ENCODE measurements at regions not wholly inside any gene's neighbourhood (a gene's known extent, or its start where the extent isn't known, plus 50 kb on each side); places are given as distances from the start of the nearest gene placed in this dataset.

DNA sequence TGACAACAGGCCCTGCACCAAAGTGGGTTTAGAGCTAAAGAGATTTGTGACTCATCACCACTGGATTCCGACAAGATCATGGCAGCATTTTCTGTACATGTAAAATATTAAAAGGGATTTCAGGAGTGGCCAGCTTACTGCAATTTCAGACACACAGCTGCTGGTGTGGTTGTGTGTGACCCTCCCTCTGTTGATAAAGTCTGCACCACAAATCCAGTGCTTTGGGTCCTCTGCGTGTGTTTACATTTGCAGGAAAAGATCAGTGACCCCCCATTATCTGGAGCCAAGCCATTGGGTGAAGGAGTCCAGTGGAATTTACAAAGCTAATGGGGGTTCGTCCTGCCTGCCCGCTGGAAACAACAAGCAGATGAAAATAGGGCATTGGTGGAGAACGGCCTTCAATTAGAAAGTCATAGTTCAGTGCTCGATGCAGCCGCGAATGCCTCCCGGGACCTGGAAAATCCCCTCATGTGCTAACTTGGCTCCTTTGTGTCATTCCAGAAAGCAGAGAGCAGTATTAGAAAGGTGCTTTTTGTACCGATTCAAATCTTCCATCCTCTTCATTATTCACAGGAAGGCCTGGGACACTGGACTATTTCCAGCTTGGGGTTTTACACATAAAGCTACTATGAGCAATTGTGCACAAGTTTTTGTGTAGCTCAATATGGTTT lies 188.5 kb upstream of the TMEM132C start:
- 50% methylated on average over 10 of the region's 10 CpGs for WGBS (ENCODE audit: insufficient coverage, insufficient replicate concordance, low lambda C conversion rate, missing lambda C conversion rate)
- no peak overlapping the region for H2AFZ ChIP-seq (ENCODE audit: control insufficient read depth, low read depth, low read length)
- H3K27me3 ChIP-seq (replicated peaks in 1 of 2; ENCODE audit: control insufficient read depth in 2 of 2, insufficient read depth in 2 of 2, low read length in 1 of 2): no peaks in the 10 kb centered on the region
- ChIA-PET CTCF (interaction anchor here (0.7 kb wide), 1 partner anchor 53 kb away, joined by 3 read pairs; no protein-coding TSS in a partner anchor), RAD21 (ENCODE audit: unreplicated experiment) (no interaction called here), POLR2A (no interaction called here), SMC1A (ENCODE audit: uncharacterized antibody, unreplicated experiment) (no interaction called here)
- no TSS peak for BruUV-seq (replicated peaks)
- TF ChIP-seq TCF12 (IDR thresholded peaks at IDR 0.05; ENCODE audit: low read depth, low read length) (no peak), ZNF207 (IDR thresholded peaks at IDR 0.05; ENCODE audit: borderline replicate concordance) (no peak), NRF1 (conservative IDR thresholded peaks at IDR 0.05; ENCODE audit: low read depth, low read length) (no peak), BMI1 (IDR thresholded peaks at IDR 0.05; ENCODE audit: borderline replicate concordance) (no peak), JUND (IDR thresholded peaks at IDR 0.05; ENCODE audit: low read depth, low read length) (no peak), TBL1XR1 (IDR thresholded peaks at IDR 0.05; ENCODE audit: low read depth, low read length) (no peak), NR2F1 (conservative IDR thresholded peaks at IDR 0.05) (no peak), RAD51 (IDR thresholded peaks at IDR 0.05) (no peak), NR2C1 (IDR thresholded peaks at IDR 0.05) (no peak)
- TF ChIP-seq, protein P1, sequence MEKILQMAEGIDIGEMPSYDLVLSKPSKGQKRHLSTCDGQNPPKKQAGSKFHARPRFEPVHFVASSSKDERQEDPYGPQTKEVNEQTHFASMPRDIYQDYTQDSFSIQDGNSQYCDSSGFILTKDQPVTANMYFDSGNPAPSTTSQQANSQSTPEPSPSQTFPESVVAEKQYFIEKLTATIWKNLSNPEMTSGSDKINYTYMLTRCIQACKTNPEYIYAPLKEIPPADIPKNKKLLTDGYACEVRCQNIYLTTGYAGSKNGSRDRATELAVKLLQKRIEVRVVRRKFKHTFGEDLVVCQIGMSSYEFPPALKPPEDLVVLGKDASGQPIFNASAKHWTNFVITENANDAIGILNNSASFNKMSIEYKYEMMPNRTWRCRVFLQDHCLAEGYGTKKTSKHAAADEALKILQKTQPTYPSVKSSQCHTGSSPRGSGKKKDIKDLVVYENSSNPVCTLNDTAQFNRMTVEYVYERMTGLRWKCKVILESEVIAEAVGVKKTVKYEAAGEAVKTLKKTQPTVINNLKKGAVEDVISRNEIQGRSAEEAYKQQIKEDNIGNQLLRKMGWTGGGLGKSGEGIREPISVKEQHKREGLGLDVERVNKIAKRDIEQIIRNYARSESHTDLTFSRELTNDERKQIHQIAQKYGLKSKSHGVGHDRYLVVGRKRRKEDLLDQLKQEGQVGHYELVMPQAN (conservative IDR thresholded peaks at IDR 0.05): no peak
- TF ChIP-seq, protein P2, sequence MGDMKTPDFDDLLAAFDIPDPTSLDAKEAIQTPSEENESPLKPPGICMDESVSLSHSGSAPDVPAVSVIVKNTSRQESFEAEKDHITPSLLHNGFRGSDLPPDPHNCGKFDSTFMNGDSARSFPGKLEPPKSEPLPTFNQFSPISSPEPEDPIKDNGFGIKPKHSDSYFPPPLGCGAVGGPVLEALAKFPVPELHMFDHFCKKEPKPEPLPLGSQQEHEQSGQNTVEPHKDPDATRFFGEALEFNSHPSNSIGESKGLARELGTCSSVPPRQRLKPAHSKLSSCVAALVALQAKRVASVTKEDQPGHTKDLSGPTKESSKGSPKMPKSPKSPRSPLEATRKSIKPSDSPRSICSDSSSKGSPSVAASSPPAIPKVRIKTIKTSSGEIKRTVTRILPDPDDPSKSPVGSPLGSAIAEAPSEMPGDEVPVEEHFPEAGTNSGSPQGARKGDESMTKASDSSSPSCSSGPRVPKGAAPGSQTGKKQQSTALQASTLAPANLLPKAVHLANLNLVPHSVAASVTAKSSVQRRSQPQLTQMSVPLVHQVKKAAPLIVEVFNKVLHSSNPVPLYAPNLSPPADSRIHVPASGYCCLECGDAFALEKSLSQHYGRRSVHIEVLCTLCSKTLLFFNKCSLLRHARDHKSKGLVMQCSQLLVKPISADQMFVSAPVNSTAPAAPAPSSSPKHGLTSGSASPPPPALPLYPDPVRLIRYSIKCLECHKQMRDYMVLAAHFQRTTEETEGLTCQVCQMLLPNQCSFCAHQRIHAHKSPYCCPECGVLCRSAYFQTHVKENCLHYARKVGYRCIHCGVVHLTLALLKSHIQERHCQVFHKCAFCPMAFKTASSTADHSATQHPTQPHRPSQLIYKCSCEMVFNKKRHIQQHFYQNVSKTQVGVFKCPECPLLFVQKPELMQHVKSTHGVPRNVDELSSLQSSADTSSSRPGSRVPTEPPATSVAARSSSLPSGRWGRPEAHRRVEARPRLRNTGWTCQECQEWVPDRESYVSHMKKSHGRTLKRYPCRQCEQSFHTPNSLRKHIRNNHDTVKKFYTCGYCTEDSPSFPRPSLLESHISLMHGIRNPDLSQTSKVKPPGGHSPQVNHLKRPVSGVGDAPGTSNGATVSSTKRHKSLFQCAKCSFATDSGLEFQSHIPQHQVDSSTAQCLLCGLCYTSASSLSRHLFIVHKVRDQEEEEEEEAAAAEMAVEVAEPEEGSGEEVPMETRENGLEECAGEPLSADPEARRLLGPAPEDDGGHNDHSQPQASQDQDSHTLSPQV (IDR thresholded peaks at IDR 0.05): no peak
- H4K20me1 ChIP-seq (ENCODE audit: control insufficient read depth, insufficient read depth): no peaks in the 10 kb centered on the region
- H3K9ac ChIP-seq (ENCODE audit: control insufficient read depth, insufficient read depth, low read length): no peak overlapping the region
- H3K27ac ChIP-seq (ENCODE audit: control insufficient read depth, insufficient read depth): no peak overlapping the region
- no peaks in the 10 kb centered on the region for H3K36me3 ChIP-seq (ENCODE audit: control insufficient read depth in 2 of 2, insufficient read depth in 2 of 2, low read length in 1 of 2)
- H3K4me2 ChIP-seq (ENCODE audit: control insufficient read depth, insufficient read depth): no peak overlapping the region
- DNase-seq (ENCODE audit: low read depth, low spot score) (no peak), ATAC-seq (no peak), FAIRE-seq (no peak)
- intact Hi-C loops (cut with micrococcal nuclease; ENCODE audit: unreplicated experiment) (no loop called here), in situ Hi-C loops (cut with MboI) (no loop called here)
- H3K4me1 ChIP-seq (ENCODE audit: control insufficient read depth, insufficient read depth, low read length): no peaks in the 10 kb centered on the region
- H3K79me2 ChIP-seq (ENCODE audit: control insufficient read depth, insufficient read depth, low read length): no peaks in the 10 kb centered on the region
- no peaks in the 10 kb centered on the region for H3K9me3 ChIP-seq (replicated peaks; ENCODE audit: control insufficient read depth, insufficient read depth, low read length)
- no peak overlapping the region for H3K4me3 ChIP-seq
